KOPT-K1 (cell line): ENCODE measurements at regions not wholly inside any gene's neighbourhood (a gene's known extent, or its start where the extent isn't known, plus 50 kb on each side); places are given as distances from the start of the nearest gene placed in this dataset.
"Not testable (repeated sequence)": the region's sequence is repeated elsewhere in the genome, so short reads cannot be mapped to it uniquely, and the experiment has no call there.

Experiments used
- H3K27ac ChIP-seq: fragments of 200-600 bp; sonication (generic); 2 replicates; pipeline ENCODE4 v1.5.1; 2016; ENCODE audit warnings: antibody characterized with exemption, mild to moderate bottlenecking, low read depth, low read length; ENCODE audit not compliant: poor library complexity, severe bottlenecking
- H3K36me3 ChIP-seq: fragments of 200-600 bp; sonication (generic); 2 replicates; pipeline ENCODE4 v1.5.1; 2017; ENCODE audit warnings: antibody characterized with exemption, mild to moderate bottlenecking, low read length, moderate library complexity; ENCODE audit not compliant: insufficient read depth
- H3K9me3 ChIP-seq: fragments of 200-600 bp; sonication (generic); 2 replicates; pipeline ENCODE4 v1.5.1; 2017; ENCODE audit warnings: antibody characterized with exemption, low read length, mild to moderate bottlenecking; ENCODE audit not compliant: insufficient read depth, poor library complexity, severe bottlenecking

- Histone ChIP-seq H3K27ac (no peak overlapping the region), H3K9me3 (no peaks in the 10 kb centered on the region), H3K36me3 (peaks cover 48% of the 10 kb centered on the region)
Observed at GRCh38 chr7:65317372-65317771, 56.3 kb upstream of the ZNF92 start.

- Histone ChIP-seq H3K9me3 (no peaks in the 10 kb centered on the region), H3K27ac (no peak overlapping the region), H3K36me3 (peaks cover 72% of the 10 kb centered on the region)
Observed at GRCh38 chr7:65310761-65311160, 62.9 kb upstream of the ZNF92 start.

- no peak overlapping the region for H3K27ac ChIP-seq
- peaks cover 51% of the 10 kb centered on the region for H3K36me3 ChIP-seq
- no peaks in the 10 kb centered on the region for H3K9me3 ChIP-seq
Observed at GRCh38 chr7:65308300-65308678, 65.4 kb upstream of the ZNF92 start.

- Histone ChIP-seq H3K9me3 (no peaks in the 10 kb centered on the region), H3K36me3 (peaks cover 47% of the 10 kb centered on the region), H3K27ac (no peak overlapping the region)
Observed at GRCh38 chr7:65307651-65308299, 65.9 kb upstream of the ZNF92 start.

- H3K27ac ChIP-seq: no peak overlapping the region
- H3K9me3 ChIP-seq: no peaks in the 10 kb centered on the region
Observed at GRCh38 chr7:65304175-65304574, 69.5 kb upstream of the ZNF92 start.

GRCh38 chr7:65302883-65303282, 70.8 kb upstream of the ZNF92 start:
- H3K36me3 ChIP-seq: peaks cover 7% of the 10 kb centered on the region; the same call in 1 of the 2 replicates
- no peak overlapping the region for H3K27ac ChIP-seq
- H3K9me3 ChIP-seq: no peaks in the 10 kb centered on the region

More at GRCh38 chr7:65304175-65304574, 69.5 kb upstream of the ZNF92 start:
- H3K36me3 ChIP-seq: peaks cover 20% of the 10 kb centered on the region

- no peaks in the 10 kb centered on the region for H3K36me3 ChIP-seq
- H3K9me3 ChIP-seq: no peaks in the 10 kb centered on the region
- no peak overlapping the region for H3K27ac ChIP-seq
Observed at GRCh38 chr7:65301007-65301406, 72.6 kb upstream of the ZNF92 start.

GRCh38 chr7:65295409-65295808, 78.2 kb upstream of the ZNF92 start:
- Histone ChIP-seq H3K9me3 (no peaks in the 10 kb centered on the region), H3K36me3 (no peaks in the 10 kb centered on the region), H3K27ac (peak overlapping the region; percentile 55)

- not testable (repeated sequence) for H3K36me3 ChIP-seq, H3K27ac ChIP-seq, H3K9me3 ChIP-seq
Observed at GRCh38 chr7:65290340-65290739, 83.3 kb upstream of the ZNF92 start.

- no peak overlapping the region for H3K27ac ChIP-seq
- no peaks in the 10 kb centered on the region for H3K36me3 ChIP-seq
- H3K9me3 ChIP-seq: peaks cover 8% of the 10 kb centered on the region
Observed at GRCh38 chr7:65287023-65287422, 86.6 kb upstream of the ZNF92 start.

GRCh38 chr7:65285906-65286864, 87.5 kb upstream of the ZNF92 start:
- Histone ChIP-seq H3K9me3 (peaks cover 13% of the 10 kb centered on the region), H3K27ac (no peak overlapping the region), H3K36me3 (no peaks in the 10 kb centered on the region)

GRCh38 chr7:65285241-65285640, 88.4 kb upstream of the ZNF92 start:
- not testable (repeated sequence) for H3K36me3 ChIP-seq, H3K27ac ChIP-seq
- peaks cover 20% of the 10 kb centered on the region for H3K9me3 ChIP-seq

GRCh38 chr7:65279795-65280194, 93.9 kb upstream of the ZNF92 start:
- Histone ChIP-seq H3K9me3 (peaks cover 41% of the 10 kb centered on the region), H3K27ac (no peak overlapping the region), H3K36me3 (no peaks in the 10 kb centered on the region)

- no peaks in the 10 kb centered on the region for H3K36me3 ChIP-seq
- peaks cover 39% of the 10 kb centered on the region for H3K9me3 ChIP-seq
- H3K27ac ChIP-seq: no peak overlapping the region
Observed at GRCh38 chr7:65276822-65277221, 96.8 kb upstream of the ZNF92 start.

GRCh38 chr7:65271502-65271901, 102.2 kb upstream of the ZNF92 start:
- not testable (repeated sequence) for H3K36me3 ChIP-seq, H3K27ac ChIP-seq
- H3K9me3 ChIP-seq: peaks cover 23% of the 10 kb centered on the region
